T-helper 2 cell (primary cell): ENCODE measurements at regions not wholly inside any gene's neighbourhood (a gene's known extent, or its start where the extent isn't known, plus 50 kb on each side); places are given as distances from the start of the nearest gene placed in this dataset.

Experiments used
- DNase-seq, 5 experiments: peaks; one replicate each; pipeline versions ENCODE4 v3.0.0 to v3.0.0-alpha.2; 2012 to 2022

GRCh38 chr6:104413767-104414166 lies 446.0 kb downstream of the HACE1 start:
- no peak for DNase-seq

GRCh38 chr6:104411302-104411701 lies 448.4 kb downstream of the HACE1 start:
- no peak for DNase-seq

GRCh38 chr6:104409913-104410312 lies 449.8 kb downstream of the HACE1 start:
- DNase-seq, result no peak

- no peak for DNase-seq
Observed at GRCh38 chr6:104407957-104408356, 451.8 kb downstream of the HACE1 start.

GRCh38 chr6:104404377-104404776 lies 455.3 kb downstream of the HACE1 start:
- no peak for DNase-seq

GRCh38 chr6:104402572-104402971 lies 457.1 kb downstream of the HACE1 start:
- DNase-seq, result no peak

GRCh38 chr6:104401926-104402325 lies 457.8 kb downstream of the HACE1 start:
- no peak for DNase-seq

- DNase-seq, result no peak
Observed at GRCh38 chr6:104400844-104401243, 458.9 kb downstream of the HACE1 start.

- DNase-seq, result no peak
Observed at GRCh38 chr6:104396077-104396476, 463.6 kb downstream of the HACE1 start.

GRCh38 chr6:104381907-104382306 lies 477.8 kb downstream of the HACE1 start:
- DNase-seq, result no peak

- DNase-seq, result no peak
Observed at GRCh38 chr6:104365451-104366234, 494.1 kb downstream of the HACE1 start.

GRCh38 chr6:104357928-104358327 lies 501.8 kb downstream of the HACE1 start:
- DNase-seq, result no peak

- no peak for DNase-seq
Observed at GRCh38 chr6:104356197-104356596, 503.5 kb downstream of the HACE1 start.

- DNase-seq, result no peak
Observed at GRCh38 chr6:104349191-104349590, 510.5 kb downstream of the HACE1 start.

GRCh38 chr6:104344223-104344622 lies 515.5 kb downstream of the HACE1 start:
- no peak for DNase-seq

GRCh38 chr6:104332364-104332763 lies 527.4 kb downstream of the HACE1 start:
- DNase-seq, result no peak

- DNase-seq, result peak in 1 of 5 experiments; percentile 1
Observed at GRCh38 chr6:104326173-104327001, 533.3 kb downstream of the HACE1 start.

GRCh38 chr6:104325341-104326172 lies 534.2 kb downstream of the HACE1 start:
- DNase-seq, result no peak

- DNase-seq, result no peak
Observed at GRCh38 chr6:104324301-104324700, 535.4 kb downstream of the HACE1 start.

- DNase-seq, result no peak
Observed at GRCh38 chr6:104322841-104323240, 536.9 kb downstream of the HACE1 start.

GRCh38 chr6:104321301-104321700 lies 538.4 kb downstream of the HACE1 start:
- DNase-seq, result no peak

- no peak for DNase-seq
Observed at GRCh38 chr6:104320896-104321295, 538.8 kb downstream of the HACE1 start.

GRCh38 chr6:104312851-104313250 lies 546.9 kb downstream of the HACE1 start:
- no peak for DNase-seq
